ENCODE measurements at regions not wholly inside any gene's neighbourhood (a gene's known extent, or its start where the extent isn't known, plus 50 kb on each side); places are given as distances from the start of the nearest gene placed in this dataset.

DNA sequence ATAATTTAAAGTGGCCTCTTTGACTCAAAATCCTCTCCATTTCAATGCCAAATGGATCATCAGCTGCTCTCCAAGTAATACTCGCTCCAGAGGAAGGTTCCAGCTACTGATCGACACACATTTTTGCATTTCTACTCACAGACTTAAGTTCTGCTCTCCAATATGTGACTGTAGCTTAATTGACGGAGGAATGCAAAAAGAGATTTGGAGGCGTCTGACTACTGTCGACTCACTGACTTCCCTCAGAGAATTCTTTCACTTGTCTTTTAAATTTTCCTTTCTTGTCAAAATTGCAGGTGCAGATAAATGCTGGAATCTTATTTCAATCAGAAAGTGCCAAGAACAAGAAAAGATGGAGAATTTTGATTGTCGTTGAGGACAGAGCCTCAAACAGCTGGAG, 84.1 kb upstream of the PAPOLG start:
- Mint-ChIP-seq H3K27me3 (ENCODE audit: low read depth) (peaks cover 21% of the 10 kb centered on the region), H3K4me3 (ENCODE audit: unreplicated experiment) (no peak overlapping the region), H3K27ac (ENCODE audit: unreplicated experiment) (no peak overlapping the region), H3K4me1 (ENCODE audit: low read depth) (no peaks in the 10 kb centered on the region), H3K9me3 (ENCODE audit: low read depth) (no peaks in the 10 kb centered on the region), H3K36me3 (ENCODE audit: low read depth) (no peaks in the 10 kb centered on the region)
- TF ChIP-seq, protein P1, sequence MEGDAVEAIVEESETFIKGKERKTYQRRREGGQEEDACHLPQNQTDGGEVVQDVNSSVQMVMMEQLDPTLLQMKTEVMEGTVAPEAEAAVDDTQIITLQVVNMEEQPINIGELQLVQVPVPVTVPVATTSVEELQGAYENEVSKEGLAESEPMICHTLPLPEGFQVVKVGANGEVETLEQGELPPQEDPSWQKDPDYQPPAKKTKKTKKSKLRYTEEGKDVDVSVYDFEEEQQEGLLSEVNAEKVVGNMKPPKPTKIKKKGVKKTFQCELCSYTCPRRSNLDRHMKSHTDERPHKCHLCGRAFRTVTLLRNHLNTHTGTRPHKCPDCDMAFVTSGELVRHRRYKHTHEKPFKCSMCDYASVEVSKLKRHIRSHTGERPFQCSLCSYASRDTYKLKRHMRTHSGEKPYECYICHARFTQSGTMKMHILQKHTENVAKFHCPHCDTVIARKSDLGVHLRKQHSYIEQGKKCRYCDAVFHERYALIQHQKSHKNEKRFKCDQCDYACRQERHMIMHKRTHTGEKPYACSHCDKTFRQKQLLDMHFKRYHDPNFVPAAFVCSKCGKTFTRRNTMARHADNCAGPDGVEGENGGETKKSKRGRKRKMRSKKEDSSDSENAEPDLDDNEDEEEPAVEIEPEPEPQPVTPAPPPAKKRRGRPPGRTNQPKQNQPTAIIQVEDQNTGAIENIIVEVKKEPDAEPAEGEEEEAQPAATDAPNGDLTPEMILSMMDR (IDR thresholded peaks at IDR 0.05) = no peak
- DNase-seq (ENCODE audit: low spot score) = no peak

GRCh38 chr2:60674524-60675165, 81.4 kb upstream of the PAPOLG start:
- no peaks in the 10 kb centered on the region for H3K9me3 Mint-ChIP-seq (ENCODE audit: low read depth)
- TF ChIP-seq, protein P1 (IDR thresholded peaks at IDR 0.05) = peak; percentile 89
- H3K27ac Mint-ChIP-seq (ENCODE audit: unreplicated experiment) = no peak overlapping the region
- H3K4me3 Mint-ChIP-seq (ENCODE audit: unreplicated experiment) = no peak overlapping the region
- no peaks in the 10 kb centered on the region for H3K4me1 Mint-ChIP-seq (ENCODE audit: low read depth)
- no peaks in the 10 kb centered on the region for H3K36me3 Mint-ChIP-seq (ENCODE audit: low read depth)
- peaks cover 40% of the 10 kb centered on the region for H3K27me3 Mint-ChIP-seq (ENCODE audit: low read depth)
- DNase-seq (ENCODE audit: low spot score) = no peak

DNA sequence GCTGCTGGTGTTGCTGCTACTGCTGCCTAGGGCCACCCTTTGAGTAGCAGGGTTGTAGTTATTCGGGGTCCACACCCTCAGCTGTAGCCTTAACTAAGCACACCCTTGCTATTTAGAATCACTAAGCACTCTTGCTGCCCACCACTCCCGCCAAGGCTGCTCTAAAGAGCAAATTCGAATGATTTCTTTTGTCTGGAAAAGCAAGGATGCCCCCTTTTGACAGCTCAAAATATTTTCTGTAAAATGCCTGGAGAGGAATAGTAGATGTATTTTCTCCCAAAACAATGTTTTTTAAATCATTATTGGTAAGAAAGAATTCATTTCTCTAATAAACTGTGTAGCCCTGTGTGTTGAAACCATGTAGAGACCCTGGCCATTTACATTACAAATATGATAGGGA, 80.8 kb upstream of the PAPOLG start:
- H3K4me3 Mint-ChIP-seq (ENCODE audit: unreplicated experiment) = no peak overlapping the region
- peaks cover 45% of the 10 kb centered on the region for H3K27me3 Mint-ChIP-seq (ENCODE audit: low read depth)
- H3K27ac Mint-ChIP-seq (ENCODE audit: unreplicated experiment) = no peak overlapping the region
- no peaks in the 10 kb centered on the region for H3K9me3 Mint-ChIP-seq (ENCODE audit: low read depth)
- peaks cover 2% of the 10 kb centered on the region for H3K36me3 Mint-ChIP-seq (ENCODE audit: low read depth)
- H3K4me1 Mint-ChIP-seq (ENCODE audit: low read depth) = no peaks in the 10 kb centered on the region
- TF ChIP-seq, protein P1 (IDR thresholded peaks at IDR 0.05) = no peak
- no peak for DNase-seq (ENCODE audit: low spot score)

GRCh38 chr2:60676706-60677330, 79.2 kb upstream of the PAPOLG start:
- TF ChIP-seq, protein P1 (IDR thresholded peaks at IDR 0.05) = no peak
- peaks cover 2% of the 10 kb centered on the region for H3K36me3 Mint-ChIP-seq (ENCODE audit: low read depth)
- DNase-seq (ENCODE audit: low spot score) = no peak
- H3K27me3 Mint-ChIP-seq (ENCODE audit: low read depth) = peaks cover 38% of the 10 kb centered on the region
- H3K4me3 Mint-ChIP-seq (ENCODE audit: unreplicated experiment) = no peak overlapping the region
- no peaks in the 10 kb centered on the region for H3K9me3 Mint-ChIP-seq (ENCODE audit: low read depth)
- no peak overlapping the region for H3K27ac Mint-ChIP-seq (ENCODE audit: unreplicated experiment)
- no peaks in the 10 kb centered on the region for H3K4me1 Mint-ChIP-seq (ENCODE audit: low read depth)

GRCh38 chr2:60677356-60677755, 78.7 kb upstream of the PAPOLG start:
- Mint-ChIP-seq H3K36me3 (ENCODE audit: low read depth) (peaks cover 2% of the 10 kb centered on the region), H3K27ac (ENCODE audit: unreplicated experiment) (no peak overlapping the region), H3K4me1 (ENCODE audit: low read depth) (no peaks in the 10 kb centered on the region), H3K4me3 (ENCODE audit: unreplicated experiment) (no peak overlapping the region), H3K9me3 (ENCODE audit: low read depth) (no peaks in the 10 kb centered on the region), H3K27me3 (ENCODE audit: low read depth) (peaks cover 33% of the 10 kb centered on the region)
- TF ChIP-seq, protein P1 (IDR thresholded peaks at IDR 0.05) = no peak
- no peak for DNase-seq (ENCODE audit: low spot score)
